Gastrocnemius medialis (tissue), 4 donors: ENCODE measurements at regions not wholly inside any gene's neighbourhood (a gene's known extent, or its start where the extent isn't known, plus 50 kb on each side); places are given as distances from the start of the nearest gene placed in this dataset.

Experiments
- CTCF ChIP-seq, 5 experiments: fragments of 450-650 bp in 3 of 5; fragments of 200-600 bp in 2 of 5; sonication (generic) in 2 of 5; IDR thresholded peaks in 4 of 5; conservative IDR thresholded peaks in 1 of 5; 1 replicate in 4 of 5; 2 replicates in 1 of 5; pipeline ENCODE4 v1.5.1; 2016 to 2019; ENCODE audit warnings: antibody characterized with exemption in 5 of 5, mild to moderate bottlenecking in 3 of 5, moderate library complexity in 3 of 5
- POLR2A ChIP-seq, 2 donors: fragments of 450-650 bp; IDR thresholded peaks; one replicate each; pipeline ENCODE4 v1.6.1; 2017; ENCODE audit warnings: antibody characterized with exemption in 2 of 2, mild to moderate bottlenecking in 2 of 2, moderate library complexity in 2 of 2

- TF ChIP-seq POLR2A (IDR thresholded peaks at IDR 0.05): no peak
- TF ChIP-seq CTCF (IDR thresholded peaks at IDR 0.05 in 4 of 5, conservative IDR thresholded peaks at IDR 0.05 in 1 of 5): no peak
Observed at GRCh38 chr6:87917886-87918285, 129.8 kb upstream of the SPACA1 start.
